SK-N-SH (cell line): ENCODE measurements at regions not wholly inside any gene's neighbourhood (a gene's known extent, or its start where the extent isn't known, plus 50 kb on each side); places are given as distances from the start of the nearest gene placed in this dataset.

Experiments used
- CTCF ChIP-seq: fragments of 200-600 bp; sonication (generic); IDR thresholded peaks from 2 replicates; pipeline ENCODE4 v1.6.1; 2017; ENCODE audit warnings: antibody characterized with exemption, mild to moderate bottlenecking, moderate library complexity
- ELF1 ChIP-seq: IDR thresholded peaks from 2 replicates; pipeline ENCODE4 v1.4.0; 2012
- EZH2phosphoT487 ChIP-seq: fragments of 200-600 bp; sonication (generic); IDR thresholded peaks from 2 replicates; pipeline ENCODE4 v1.6.1; 2017; ENCODE audit warnings: low read depth, mixed run types, mild to moderate bottlenecking, antibody characterized with exemption, moderate library complexity, borderline replicate concordance
- FOXJ3 ChIP-seq: sonication (generic); formaldehyde crosslinking; IDR thresholded peaks from 2 replicates; pipeline ENCODE4 v1.5.1; 2020; ENCODE audit warnings: mild to moderate bottlenecking, missing genetic modification reagents
- FOXM1 ChIP-seq: IDR thresholded peaks from 2 replicates; pipeline ENCODE4 v1.4.0; 2012; ENCODE audit warnings: low read depth, mild to moderate bottlenecking
- GABPA ChIP-seq: IDR thresholded peaks from 2 replicates; pipeline ENCODE4 v1.4.0; 2012; ENCODE audit warnings: low read depth, mild to moderate bottlenecking
- MXI1 ChIP-seq: IDR thresholded peaks from 2 replicates; pipeline ENCODE4 v1.6.1; 2012; ENCODE audit warnings: mild to moderate bottlenecking, low read depth, low read length, improper control_type of control experiment
- NRF1 ChIP-seq: IDR thresholded peaks from 2 replicates; pipeline ENCODE4 v1.6.1; 2012; ENCODE audit warnings: low read depth, mild to moderate bottlenecking, low read length
- RAD21 ChIP-seq: IDR thresholded peaks from 2 replicates; pipeline ENCODE4 v1.6.1; 2012; ENCODE audit warnings: mild to moderate bottlenecking, low read length
- RCOR1 ChIP-seq: fragments of 150-350 bp; IDR thresholded peaks from 2 replicates; pipeline ENCODE4 v1.6.1; 2017; ENCODE audit warnings: antibody characterized with exemption, low read length
- TCF12 ChIP-seq: IDR thresholded peaks from 2 replicates; pipeline ENCODE4 v1.4.0; 2012
- TF ChIP-seq, protein P1 (sequence below): fragments of 150-350 bp; IDR thresholded peaks from 2 replicates; pipeline ENCODE4 v1.6.1; 2017; ENCODE audit warnings: antibody characterized with exemption, low read length, low read depth, borderline replicate concordance
- TF ChIP-seq, protein P2 (sequence below): IDR thresholded peaks from 2 replicates; pipeline ENCODE4; 2012
- TF ChIP-seq, protein P3 (sequence below): IDR thresholded peaks from 2 replicates; pipeline ENCODE4 v1.6.1; 2012; ENCODE audit warnings: mild to moderate bottlenecking, low read depth, low read length, moderate library complexity

DNA sequence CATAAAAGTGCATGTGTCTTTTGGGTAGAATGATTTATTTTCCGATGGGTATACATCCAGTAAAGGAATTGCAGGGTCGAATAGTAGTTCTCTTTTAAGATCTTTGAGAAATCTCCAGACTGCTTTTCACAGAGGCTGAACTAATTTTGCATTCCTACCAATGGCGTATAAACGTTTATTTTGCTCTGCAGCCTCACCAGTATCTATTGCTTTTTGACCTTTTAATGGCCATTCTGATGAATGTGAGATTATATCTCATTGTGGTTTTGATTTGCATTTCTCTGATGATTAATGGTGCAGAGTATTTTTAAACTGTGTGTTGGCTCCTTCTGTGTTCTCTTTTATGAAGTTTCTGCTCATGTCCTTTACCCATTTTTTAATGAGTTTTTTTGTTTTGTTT, 1020.1 kb downstream of the NXPH1 start:
- no peak for TF ChIP-seq CTCF
- TF ChIP-seq RAD21, result no peak
- TF ChIP-seq, protein P1, sequence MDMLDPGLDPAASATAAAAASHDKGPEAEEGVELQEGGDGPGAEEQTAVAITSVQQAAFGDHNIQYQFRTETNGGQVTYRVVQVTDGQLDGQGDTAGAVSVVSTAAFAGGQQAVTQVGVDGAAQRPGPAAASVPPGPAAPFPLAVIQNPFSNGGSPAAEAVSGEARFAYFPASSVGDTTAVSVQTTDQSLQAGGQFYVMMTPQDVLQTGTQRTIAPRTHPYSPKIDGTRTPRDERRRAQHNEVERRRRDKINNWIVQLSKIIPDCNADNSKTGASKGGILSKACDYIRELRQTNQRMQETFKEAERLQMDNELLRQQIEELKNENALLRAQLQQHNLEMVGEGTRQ, result no peak
- TF ChIP-seq FOXJ3, result no peak
- TF ChIP-seq MXI1, result no peak
- TF ChIP-seq TCF12, result no peak
- TF ChIP-seq EZH2phosphoT487, result no peak
- TF ChIP-seq FOXM1, result no peak
- TF ChIP-seq, protein P2, sequence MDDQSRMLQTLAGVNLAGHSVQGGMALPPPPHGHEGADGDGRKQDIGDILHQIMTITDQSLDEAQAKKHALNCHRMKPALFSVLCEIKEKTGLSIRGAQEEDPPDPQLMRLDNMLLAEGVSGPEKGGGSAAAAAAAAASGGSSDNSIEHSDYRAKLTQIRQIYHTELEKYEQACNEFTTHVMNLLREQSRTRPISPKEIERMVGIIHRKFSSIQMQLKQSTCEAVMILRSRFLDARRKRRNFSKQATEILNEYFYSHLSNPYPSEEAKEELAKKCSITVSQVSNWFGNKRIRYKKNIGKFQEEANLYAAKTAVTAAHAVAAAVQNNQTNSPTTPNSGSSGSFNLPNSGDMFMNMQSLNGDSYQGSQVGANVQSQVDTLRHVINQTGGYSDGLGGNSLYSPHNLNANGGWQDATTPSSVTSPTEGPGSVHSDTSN, result no peak
- no peak for TF ChIP-seq ELF1
- TF ChIP-seq, protein P3, sequence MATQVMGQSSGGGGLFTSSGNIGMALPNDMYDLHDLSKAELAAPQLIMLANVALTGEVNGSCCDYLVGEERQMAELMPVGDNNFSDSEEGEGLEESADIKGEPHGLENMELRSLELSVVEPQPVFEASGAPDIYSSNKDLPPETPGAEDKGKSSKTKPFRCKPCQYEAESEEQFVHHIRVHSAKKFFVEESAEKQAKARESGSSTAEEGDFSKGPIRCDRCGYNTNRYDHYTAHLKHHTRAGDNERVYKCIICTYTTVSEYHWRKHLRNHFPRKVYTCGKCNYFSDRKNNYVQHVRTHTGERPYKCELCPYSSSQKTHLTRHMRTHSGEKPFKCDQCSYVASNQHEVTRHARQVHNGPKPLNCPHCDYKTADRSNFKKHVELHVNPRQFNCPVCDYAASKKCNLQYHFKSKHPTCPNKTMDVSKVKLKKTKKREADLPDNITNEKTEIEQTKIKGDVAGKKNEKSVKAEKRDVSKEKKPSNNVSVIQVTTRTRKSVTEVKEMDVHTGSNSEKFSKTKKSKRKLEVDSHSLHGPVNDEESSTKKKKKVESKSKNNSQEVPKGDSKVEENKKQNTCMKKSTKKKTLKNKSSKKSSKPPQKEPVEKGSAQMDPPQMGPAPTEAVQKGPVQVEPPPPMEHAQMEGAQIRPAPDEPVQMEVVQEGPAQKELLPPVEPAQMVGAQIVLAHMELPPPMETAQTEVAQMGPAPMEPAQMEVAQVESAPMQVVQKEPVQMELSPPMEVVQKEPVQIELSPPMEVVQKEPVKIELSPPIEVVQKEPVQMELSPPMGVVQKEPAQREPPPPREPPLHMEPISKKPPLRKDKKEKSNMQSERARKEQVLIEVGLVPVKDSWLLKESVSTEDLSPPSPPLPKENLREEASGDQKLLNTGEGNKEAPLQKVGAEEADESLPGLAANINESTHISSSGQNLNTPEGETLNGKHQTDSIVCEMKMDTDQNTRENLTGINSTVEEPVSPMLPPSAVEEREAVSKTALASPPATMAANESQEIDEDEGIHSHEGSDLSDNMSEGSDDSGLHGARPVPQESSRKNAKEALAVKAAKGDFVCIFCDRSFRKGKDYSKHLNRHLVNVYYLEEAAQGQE, result no peak
- no peak for TF ChIP-seq RCOR1
- TF ChIP-seq GABPA, result no peak
- TF ChIP-seq NRF1, result no peak
